GM23248 (cell line): ENCODE measurements at regions not wholly inside any gene's neighbourhood (a gene's known extent, or its start where the extent isn't known, plus 50 kb on each side); places are given as distances from the start of the nearest gene placed in this dataset.
A peak's percentile ranks its signal among the peaks of the same experiment; 100 is the strongest.

Source experiments
- DNase-seq: peaks from one replicate; pipeline ENCODE4 v3.0.0-alpha.2; 2015
- H2AFZ ChIP-seq: fragments of 200-600 bp; sonication (generic); 2 replicates; pipeline ENCODE4 v1.6.1; 2016; ENCODE audit warnings: antibody characterized with exemption
- H3F3A ChIP-seq: fragments of 200-600 bp; sonication (generic); 2 replicates; pipeline ENCODE4 v1.6.1; 2016; ENCODE audit warnings: mild to moderate bottlenecking, antibody characterized with exemption, mixed run types; ENCODE audit not compliant: insufficient read depth
- H3K27ac ChIP-seq: fragments of 200-600 bp; sonication (generic); 2 replicates; pipeline ENCODE4 v1.5.1; 2016; ENCODE audit warnings: mild to moderate bottlenecking
- H3K27me3 ChIP-seq: fragments of 200-600 bp; sonication (generic); replicated peaks from 2 replicates; pipeline ENCODE4 v1.6.1; 2016; ENCODE audit warnings: mild to moderate bottlenecking; ENCODE audit not compliant: insufficient read depth
- H3K36me3 ChIP-seq: fragments of 200-600 bp; sonication (generic); 2 replicates; pipeline ENCODE4 v1.6.1; 2016; ENCODE audit warnings: low read depth, mild to moderate bottlenecking
- H3K4me1 ChIP-seq: fragments of 200-600 bp; sonication (generic); 2 replicates; pipeline ENCODE4 v1.6.1; 2016; ENCODE audit warnings: mild to moderate bottlenecking; ENCODE audit not compliant: insufficient read depth
- H3K4me2 ChIP-seq: fragments of 200-600 bp; sonication (generic); one replicate; pipeline ENCODE4 v1.6.1; 2016; ENCODE audit warnings: mild to moderate bottlenecking; ENCODE audit not compliant: unreplicated experiment
- H3K4me3 ChIP-seq: fragments of 200-600 bp; sonication (generic); 2 replicates; pipeline ENCODE4 v1.5.1; 2016; ENCODE audit warnings: mild to moderate bottlenecking
- H3K79me2 ChIP-seq: fragments of 200-600 bp; sonication (generic); 2 replicates; pipeline ENCODE4 v1.6.1; 2016; ENCODE audit warnings: mild to moderate bottlenecking; ENCODE audit not compliant: insufficient read depth
- H3K9ac ChIP-seq: fragments of 200-600 bp; sonication (generic); 2 replicates; pipeline ENCODE4 v1.6.1; 2016; ENCODE audit warnings: mild to moderate bottlenecking
- H3K9me2 ChIP-seq: fragments of 200-600 bp; sonication (generic); 2 replicates; pipeline ENCODE4 v1.6.1; 2016; ENCODE audit warnings: mixed run types, mild to moderate bottlenecking, moderate library complexity; ENCODE audit not compliant: insufficient read depth
- H3K9me3 ChIP-seq: fragments of 200-600 bp; sonication (generic); one replicate; pipeline ENCODE4 v1.6.1; 2017; ENCODE audit warnings: low read depth
- H4K20me1 ChIP-seq: fragments of 200-600 bp; sonication (generic); 2 replicates; pipeline ENCODE4 v1.6.0; 2016; ENCODE audit not compliant: insufficient read depth
- EZH2 ChIP-seq: fragments of 200-600 bp; sonication (generic); IDR thresholded peaks from 2 replicates; pipeline ENCODE4 v1.6.1; 2018; ENCODE audit warnings: antibody characterized with exemption, mild to moderate bottlenecking; ENCODE audit not compliant: insufficient read depth, poor library complexity, severe bottlenecking
- EZH2phosphoT487 ChIP-seq: fragments of 200-600 bp; sonication (generic); IDR thresholded peaks from 2 replicates; pipeline ENCODE4 v1.6.1; 2018; ENCODE audit warnings: antibody characterized with exemption, moderate library complexity, mild to moderate bottlenecking, low read depth; ENCODE audit not compliant: insufficient read depth
- WGBS, 2 experiments: methylation state at CpG; one replicate each; pipeline ENCODE4 v1.1.6; 2015 to 2017; ENCODE audit warnings: low lambda C conversion rate in 2 of 2, low coverage in 1 of 2; ENCODE audit errors: missing lambda C conversion rate in 2 of 2; 5-methylcytosine and 5-hydroxymethylcytosine counted together
- in situ Hi-C: fragments of 300-500 bp; cut with MboI; formaldehyde crosslinking; loops from 2 replicates; pipeline ENCODE4 v1.15.0; 2020

- Histone ChIP-seq H3K36me3 (no peaks in the 10 kb centered on the region), H4K20me1 (no peaks in the 10 kb centered on the region), H3K79me2 (no peaks in the 10 kb centered on the region), H3K4me3 (no peak overlapping the region), H3K27ac (no peak overlapping the region), H3K4me2 (no peak overlapping the region), H3F3A (no peaks in the 10 kb centered on the region), H3K9me2 (no peaks in the 10 kb centered on the region), H3K9ac (no peak overlapping the region), H2AFZ (no peak overlapping the region), H3K27me3 (peaks cover 7% of the 10 kb centered on the region; the same call in 1 of the 2 replicates), H3K4me1 (no peaks in the 10 kb centered on the region), H3K9me3 (no peaks in the 10 kb centered on the region)
- DNase-seq, result no peak
- TF ChIP-seq EZH2phosphoT487, result no peak
- no peak for TF ChIP-seq EZH2
- in situ Hi-C loops, result no loop called here
- 64 to 69% methylated on average over 1 of the region's 1 CpG for WGBS, 2 experiments
These were observed 78.0 kb downstream of the SEC16B start for GRCh38 chr1:177891809-177892208.

- WGBS, 2 experiments, result 31 to 42% methylated on average over 1 of the region's 1 CpG
- no peaks in the 10 kb centered on the region; the same call in 1 of the 2 replicates for H3K27me3 ChIP-seq
- in situ Hi-C loops, result no loop called here
- no peak for DNase-seq
- H3K79me2 ChIP-seq, result no peaks in the 10 kb centered on the region
- H3K4me1 ChIP-seq, result no peaks in the 10 kb centered on the region
- H3K27ac ChIP-seq, result no peak overlapping the region
- H2AFZ ChIP-seq, result no peak overlapping the region
- no peaks in the 10 kb centered on the region for H3K36me3 ChIP-seq
- no peaks in the 10 kb centered on the region for H3K9me2 ChIP-seq
- H3K9ac ChIP-seq, result no peak overlapping the region
- no peaks in the 10 kb centered on the region for H3F3A ChIP-seq
- H3K4me2 ChIP-seq, result no peak overlapping the region
- no peak overlapping the region for H3K4me3 ChIP-seq
- H4K20me1 ChIP-seq, result no peaks in the 10 kb centered on the region
- H3K9me3 ChIP-seq, result no peaks in the 10 kb centered on the region
- no peak for TF ChIP-seq EZH2phosphoT487
- TF ChIP-seq EZH2, result no peak
These were observed 79.4 kb downstream of the SEC16B start for GRCh38 chr1:177890479-177890878.

- H3K27ac ChIP-seq, result no peak overlapping the region
- peaks cover 10% of the 10 kb centered on the region; the same call in 1 of the 2 replicates for H3F3A ChIP-seq
- no peak overlapping the region for H3K9ac ChIP-seq
- H2AFZ ChIP-seq, result no peak overlapping the region
- H3K4me1 ChIP-seq, result peaks cover 10% of the 10 kb centered on the region; the same call in 1 of the 2 replicates
- no peaks in the 10 kb centered on the region for H3K9me3 ChIP-seq
- H3K9me2 ChIP-seq, result no peaks in the 10 kb centered on the region
- no peak for TF ChIP-seq EZH2
- no peak for TF ChIP-seq EZH2phosphoT487
- no peak overlapping the region for H3K4me3 ChIP-seq
- H3K4me2 ChIP-seq, result no peak overlapping the region
- H4K20me1 ChIP-seq, result no peaks in the 10 kb centered on the region
- no peaks in the 10 kb centered on the region for H3K36me3 ChIP-seq
- DNase-seq, result peak; percentile 46
- 0 out of 2 replicates have a peak, but pooled peaks cover 6% of the 10 kb centered on the region for H3K27me3 ChIP-seq
- no peaks in the 10 kb centered on the region for H3K79me2 ChIP-seq
- in situ Hi-C loops, result no loop called here
These were observed 85.3 kb downstream of the SEC16B start for GRCh38 chr1:177884479-177885021.

GRCh38 chr1:177883581-177883980 is 86.3 kb downstream of the SEC16B start:
- Histone ChIP-seq H3K9me2 (no peaks in the 10 kb centered on the region), H3K9ac (no peak overlapping the region), H3K36me3 (no peaks in the 10 kb centered on the region), H3K4me2 (no peak overlapping the region), H3F3A (peaks cover 10% of the 10 kb centered on the region; the same call in 1 of the 2 replicates), H3K79me2 (no peaks in the 10 kb centered on the region), H3K9me3 (no peaks in the 10 kb centered on the region), H4K20me1 (no peaks in the 10 kb centered on the region), H3K27me3 (0 out of 2 replicates have a peak, but pooled peaks cover 6% of the 10 kb centered on the region), H3K4me3 (no peak overlapping the region), H3K27ac (no peak overlapping the region), H2AFZ (no peak overlapping the region), H3K4me1 (peaks cover 10% of the 10 kb centered on the region; the same call in 1 of the 2 replicates)
- no peak for DNase-seq
- 73 to 86% methylated on average over 3 of the region's 3 CpGs for WGBS, 2 experiments
- TF ChIP-seq EZH2, result no peak
- no peak for TF ChIP-seq EZH2phosphoT487
- in situ Hi-C loops, result no loop called here
